ENCODE measurements at regions not wholly inside any gene's neighbourhood (a gene's known extent, or its start where the extent isn't known, plus 50 kb on each side); places are given as distances from the start of the nearest gene placed in this dataset.

DNA sequence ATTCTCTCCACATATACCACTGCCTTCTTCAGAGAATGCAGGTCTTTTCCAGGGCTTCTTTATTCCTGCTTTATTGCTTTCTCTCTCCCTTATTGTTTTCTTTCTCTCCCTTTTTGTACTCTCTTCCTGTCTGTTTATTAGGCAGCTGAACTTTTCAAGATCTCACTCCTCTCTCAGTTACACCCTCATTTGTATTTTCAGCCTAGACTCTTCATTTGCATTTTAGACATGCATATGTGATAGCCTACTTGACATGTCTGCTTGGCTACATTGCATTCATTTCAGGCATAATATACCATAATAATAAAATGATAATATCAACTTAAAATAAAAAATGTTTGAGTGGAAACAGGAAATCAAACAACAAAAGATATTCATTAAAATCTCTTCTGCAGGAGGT, 377.9 kb upstream of the TNC start:
- POLR2A ChIA-PET = no interaction called here

GRCh38 chr9:115498303-115498702, 380.3 kb upstream of the TNC start:
- DNase-seq (ENCODE audit: low read depth, low spot score) = no peak
- CTCF ChIA-PET = no interaction called here
- POLR2A ChIA-PET = no interaction called here

More for the DNA sequence above, 377.9 kb upstream of the TNC start:
- no peak for DNase-seq (ENCODE audit: low read depth, low spot score)
- H3K4me3 ChIP-seq (ENCODE audit: low read depth, low read length) = no peak overlapping the region
- CTCF ChIA-PET = no interaction called here
- TF ChIP-seq, protein P1, sequence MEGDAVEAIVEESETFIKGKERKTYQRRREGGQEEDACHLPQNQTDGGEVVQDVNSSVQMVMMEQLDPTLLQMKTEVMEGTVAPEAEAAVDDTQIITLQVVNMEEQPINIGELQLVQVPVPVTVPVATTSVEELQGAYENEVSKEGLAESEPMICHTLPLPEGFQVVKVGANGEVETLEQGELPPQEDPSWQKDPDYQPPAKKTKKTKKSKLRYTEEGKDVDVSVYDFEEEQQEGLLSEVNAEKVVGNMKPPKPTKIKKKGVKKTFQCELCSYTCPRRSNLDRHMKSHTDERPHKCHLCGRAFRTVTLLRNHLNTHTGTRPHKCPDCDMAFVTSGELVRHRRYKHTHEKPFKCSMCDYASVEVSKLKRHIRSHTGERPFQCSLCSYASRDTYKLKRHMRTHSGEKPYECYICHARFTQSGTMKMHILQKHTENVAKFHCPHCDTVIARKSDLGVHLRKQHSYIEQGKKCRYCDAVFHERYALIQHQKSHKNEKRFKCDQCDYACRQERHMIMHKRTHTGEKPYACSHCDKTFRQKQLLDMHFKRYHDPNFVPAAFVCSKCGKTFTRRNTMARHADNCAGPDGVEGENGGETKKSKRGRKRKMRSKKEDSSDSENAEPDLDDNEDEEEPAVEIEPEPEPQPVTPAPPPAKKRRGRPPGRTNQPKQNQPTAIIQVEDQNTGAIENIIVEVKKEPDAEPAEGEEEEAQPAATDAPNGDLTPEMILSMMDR (IDR thresholded peaks at IDR 0.05; ENCODE audit: insufficient read depth, low read length, missing control alignments) = no peak

DNA sequence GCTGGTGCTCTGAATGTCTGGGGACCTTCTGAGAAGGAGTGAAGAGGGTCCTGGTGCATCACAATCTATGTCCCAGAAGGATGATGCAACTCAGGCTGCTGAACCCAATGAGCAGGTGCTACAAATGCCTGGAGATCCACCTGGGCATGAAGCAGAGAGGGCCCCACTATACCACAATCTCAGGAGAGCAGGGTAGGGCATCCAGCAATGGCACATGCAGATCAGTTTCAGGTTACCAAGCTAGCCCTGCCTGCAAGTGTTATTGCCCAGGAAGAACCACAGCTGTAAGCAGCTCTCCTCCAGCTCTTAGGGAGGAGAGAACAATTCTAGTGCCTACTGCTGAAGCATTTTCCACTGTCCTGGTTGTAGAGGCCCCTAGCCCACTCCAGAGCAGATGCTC, 389.2 kb upstream of the TNC start:
- no peak for DNase-seq (ENCODE audit: low read depth, low spot score)
- TF ChIP-seq, protein P1 (IDR thresholded peaks at IDR 0.05; ENCODE audit: insufficient read depth, low read length, missing control alignments) = no peak
- no peak overlapping the region for H3K4me3 ChIP-seq (ENCODE audit: low read depth, low read length)
- ChIA-PET CTCF (no interaction called here), POLR2A (no interaction called here)

More at GRCh38 chr9:115498303-115498702, 380.3 kb upstream of the TNC start:
- no peak overlapping the region for H3K4me3 ChIP-seq (ENCODE audit: low read depth, low read length)
- TF ChIP-seq, protein P1 (IDR thresholded peaks at IDR 0.05; ENCODE audit: insufficient read depth, low read length, missing control alignments) = no peak

DNA sequence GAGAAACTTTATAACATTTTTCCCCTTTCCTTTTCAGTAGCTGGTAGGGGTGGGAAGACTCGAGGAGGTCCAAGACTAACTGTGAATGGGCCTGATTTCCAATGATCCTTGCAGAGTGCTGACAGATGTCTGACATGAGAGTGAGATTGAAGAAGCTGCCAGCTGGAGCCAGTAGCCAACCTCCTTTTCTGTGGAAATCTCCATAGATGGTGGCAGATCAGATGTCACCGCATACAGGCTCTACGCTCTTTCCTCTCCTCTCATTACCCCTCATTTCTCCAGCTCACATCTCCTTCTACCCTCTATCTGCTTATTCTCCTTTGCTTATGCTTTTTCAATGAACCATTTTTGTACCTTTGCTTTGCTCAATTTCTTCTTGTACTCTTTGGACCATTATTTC, 395.2 kb upstream of the TNC start:
- CTCF ChIA-PET = interaction anchor here (3.2 kb wide), 1 partner anchor 12 kb away, joined by 9 read pairs; no protein-coding TSS in a partner anchor
- no peak for DNase-seq (ENCODE audit: low read depth, low spot score)
- POLR2A ChIA-PET = no interaction called here
- TF ChIP-seq, protein P1 (IDR thresholded peaks at IDR 0.05; ENCODE audit: insufficient read depth, low read length, missing control alignments) = no peak
- no peak overlapping the region for H3K4me3 ChIP-seq (ENCODE audit: low read depth, low read length)

DNA sequence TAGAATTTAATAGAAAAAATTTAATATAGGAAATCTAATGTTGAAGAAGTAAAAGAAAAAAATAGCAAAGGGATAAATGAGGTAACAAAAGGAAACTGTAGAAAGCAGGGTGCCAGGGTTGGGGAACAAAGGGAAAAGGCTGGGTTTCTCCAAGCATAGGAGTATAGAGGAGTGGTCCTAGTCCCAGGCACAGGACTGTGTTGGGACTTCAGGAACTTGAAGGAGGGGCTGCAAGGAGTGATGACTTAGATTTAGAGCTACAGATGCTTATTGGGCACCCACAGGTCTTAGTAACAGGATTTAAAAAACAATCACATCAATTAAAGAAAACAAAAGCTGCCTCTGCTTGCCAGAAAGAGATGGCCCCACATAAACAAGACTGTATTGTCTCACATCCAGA, 396.5 kb upstream of the TNC start:
- no peak for DNase-seq (ENCODE audit: low read depth, low spot score)
- H3K4me3 ChIP-seq (ENCODE audit: low read depth, low read length) = no peak overlapping the region
- ChIA-PET CTCF (interaction anchor here (3.2 kb wide), 1 partner anchor 10 kb away, joined by 9 read pairs; no protein-coding TSS in a partner anchor), POLR2A (no interaction called here)
- TF ChIP-seq, protein P1 (IDR thresholded peaks at IDR 0.05; ENCODE audit: insufficient read depth, low read length, missing control alignments) = no peak

DNA sequence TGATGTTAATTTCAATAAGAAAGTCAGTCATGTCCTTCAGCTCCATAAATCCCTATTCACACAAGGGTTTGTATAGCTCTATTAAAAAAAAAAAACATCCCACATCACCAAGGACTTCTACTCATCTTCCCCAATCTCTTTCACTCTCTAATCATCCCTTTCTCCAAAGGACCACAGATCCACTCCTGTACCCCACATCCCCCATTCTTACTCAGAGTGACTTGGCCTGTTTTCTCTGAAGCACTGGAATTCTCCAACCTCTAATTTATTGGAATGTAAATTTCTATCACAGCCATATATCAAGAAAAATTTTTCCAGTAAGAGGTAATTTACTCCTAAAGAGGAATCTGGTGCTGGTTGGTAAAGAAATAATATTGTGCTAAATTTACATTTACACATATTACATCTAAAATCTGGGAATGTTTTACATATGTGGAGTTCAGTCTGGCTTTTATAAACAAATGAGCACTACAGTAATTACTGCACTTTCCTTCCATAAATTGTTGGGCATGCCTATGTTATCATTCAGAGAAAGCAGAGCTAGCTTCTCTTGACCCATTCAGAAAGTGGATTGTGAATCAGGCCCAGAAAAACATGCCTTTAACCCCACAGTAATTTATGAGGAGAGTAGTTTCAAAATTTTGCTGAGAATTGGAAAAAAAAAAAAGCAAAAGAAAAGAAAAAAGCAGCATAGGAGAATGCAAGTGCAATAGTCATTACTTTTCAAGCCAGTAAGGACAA, 399.5 kb upstream of the TNC start:
- H3K4me3 ChIP-seq (ENCODE audit: low read depth, low read length) = no peak overlapping the region
- TF ChIP-seq, protein P1 (IDR thresholded peaks at IDR 0.05; ENCODE audit: insufficient read depth, low read length, missing control alignments) = no peak
- POLR2A ChIA-PET = no interaction called here
- CTCF ChIA-PET = no interaction called here
- peak; percentile 90 for DNase-seq (ENCODE audit: low read depth, low spot score)
